GM12865 (cell line): ENCODE measurements at regions not wholly inside any gene's neighbourhood (a gene's known extent, or its start where the extent isn't known, plus 50 kb on each side); places are given as distances from the start of the nearest gene placed in this dataset.

Source experiments
- DNase-seq: peaks from one replicate; pipeline ENCODE4 v3.0.0; 2010; ENCODE audit warnings: low read depth
- H3K4me3 ChIP-seq: 2 replicates; pipeline ENCODE4 v1.5.1; 2011; ENCODE audit warnings: mild to moderate bottlenecking, low read depth, low read length, control low read depth
- CTCF ChIP-seq: IDR thresholded peaks from 2 replicates; pipeline ENCODE4 v1.5.1; 2011; ENCODE audit warnings: low read length, control low read depth, low read depth, inconsistent platforms; ENCODE audit not compliant: insufficient read depth; ENCODE audit errors: missing control alignments

- TF ChIP-seq CTCF, result no peak
- no peak for DNase-seq
- H3K4me3 ChIP-seq, result no peak overlapping the region
These were observed 219.7 kb downstream of the NDUFA10 start for GRCh38 chr2:239805414-239805813.

GRCh38 chr2:239805043-239805329, 220.2 kb downstream of the NDUFA10 start:
- no peak for DNase-seq
- H3K4me3 ChIP-seq, result no peak overlapping the region
- no peak for TF ChIP-seq CTCF

DNA sequence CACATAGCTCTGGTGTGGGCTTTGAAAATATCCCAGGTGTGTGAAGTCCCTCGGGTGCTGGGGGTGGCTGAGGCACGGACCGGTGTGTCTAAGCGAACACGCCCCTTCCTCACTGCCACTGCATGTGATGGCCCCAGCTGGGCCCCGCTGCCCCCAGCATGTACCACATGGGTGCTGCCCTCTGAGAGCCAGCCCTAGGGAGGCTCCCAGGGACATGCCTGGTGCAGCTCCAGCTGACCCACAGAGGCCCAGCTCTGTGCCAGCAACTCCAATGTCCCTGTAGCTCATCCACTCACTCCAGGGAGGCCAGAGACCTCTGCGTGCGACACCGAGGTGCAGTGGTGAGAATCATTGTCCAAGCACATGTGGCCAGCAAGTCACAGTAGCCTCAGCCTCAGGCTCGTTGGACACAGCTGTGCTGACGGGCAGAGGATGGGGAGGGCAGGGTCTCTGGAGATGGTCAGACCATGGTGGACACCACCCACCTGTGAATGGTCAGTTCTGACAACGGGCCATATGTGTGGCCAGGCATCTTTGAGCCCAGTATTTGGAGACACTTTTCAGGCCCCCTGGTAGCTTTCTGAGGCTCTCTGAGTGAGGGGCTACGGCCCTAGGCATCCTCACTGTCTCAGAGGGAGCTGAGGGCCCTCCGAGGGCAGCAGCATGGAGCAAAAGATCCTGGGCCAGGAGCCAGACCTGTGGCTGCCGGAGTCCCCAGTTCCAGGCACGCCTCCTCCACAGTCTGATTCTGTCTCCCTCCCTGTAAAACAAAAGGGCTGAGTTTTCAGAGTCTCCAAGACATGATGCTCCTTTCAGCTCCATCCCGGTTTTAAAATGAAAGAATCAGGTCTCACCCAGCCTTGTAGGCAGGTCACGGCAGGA, 220.7 kb downstream of the NDUFA10 start:
- no peak for TF ChIP-seq CTCF
- no peak for DNase-seq
- no peak overlapping the region for H3K4me3 ChIP-seq

DNA sequence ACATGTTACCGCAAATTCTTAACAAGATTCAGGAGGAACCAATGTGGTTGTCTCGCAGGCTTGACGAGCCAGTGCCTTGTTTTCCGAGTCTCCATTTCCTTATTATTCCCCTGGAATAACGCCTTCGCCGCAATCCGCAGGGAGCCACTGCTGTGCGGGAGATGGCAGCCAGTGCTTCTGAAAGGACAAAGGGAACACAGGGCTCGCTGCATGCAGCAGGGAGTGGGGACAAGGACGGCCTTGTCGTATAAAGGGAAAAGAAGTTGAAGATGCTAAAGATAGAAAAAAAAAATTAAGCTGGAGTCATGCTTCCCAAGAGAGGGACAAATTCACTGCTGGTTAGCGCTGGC, 221.4 kb downstream of the NDUFA10 start:
- no peak for TF ChIP-seq CTCF
- DNase-seq, result no peak

GRCh38 chr2:239803102-239803765, 221.9 kb downstream of the NDUFA10 start:
- no peak for TF ChIP-seq CTCF
- DNase-seq, result no peak
- no peak overlapping the region for H3K4me3 ChIP-seq

More for the DNA sequence above, 221.4 kb downstream of the NDUFA10 start:
- H3K4me3 ChIP-seq, result no peak overlapping the region

- no peak for TF ChIP-seq CTCF
- DNase-seq, result no peak
- no peak overlapping the region for H3K4me3 ChIP-seq
These were observed 222.9 kb downstream of the NDUFA10 start for GRCh38 chr2:239802185-239802649.
